Smooth muscle cell (in vitro differentiated cells): ENCODE measurements at regions not wholly inside any gene's neighbourhood (a gene's known extent, or its start where the extent isn't known, plus 50 kb on each side); places are given as distances from the start of the nearest gene placed in this dataset.

Experiments used
- DNase-seq: peaks from one replicate; lab custom pipeline; 2025; ENCODE audit not compliant: unreplicated experiment; lab: John Stamatoyannopoulos, UW
- H2AFZ ChIP-seq: fragments of 200-600 bp; sonication (generic); 2 replicates; pipeline ENCODE4 v1.6.0; 2016; ENCODE audit warnings: antibody characterized with exemption, low read depth, mild to moderate bottlenecking
- H3F3A ChIP-seq: fragments of 200-600 bp; sonication (generic); 2 replicates; pipeline ENCODE4 v1.6.0; 2017; ENCODE audit warnings: antibody characterized with exemption, low read depth
- H3K27ac ChIP-seq: fragments of 200-600 bp; sonication (generic); 2 replicates; pipeline ENCODE4 v1.5.1; 2016; ENCODE audit warnings: low read depth, mild to moderate bottlenecking
- H3K27me3 ChIP-seq: fragments of 200-600 bp; sonication (generic); 2 replicates; pipeline ENCODE4 v1.6.1; 2016; ENCODE audit warnings: low read depth, mild to moderate bottlenecking
- H3K36me3 ChIP-seq: fragments of 200-600 bp; sonication (generic); 2 replicates; pipeline ENCODE4 v1.5.1; 2016; ENCODE audit warnings: low read depth
- H3K4me1 ChIP-seq: fragments of 200-600 bp; sonication (generic); 2 replicates; pipeline ENCODE4 v1.5.1; 2016; ENCODE audit warnings: low read depth
- H3K4me2 ChIP-seq: fragments of 200-600 bp; sonication (generic); 2 replicates; pipeline ENCODE4 v1.6.0; 2016; ENCODE audit warnings: mild to moderate bottlenecking
- H3K4me3 ChIP-seq: fragments of 200-600 bp; sonication (generic); 2 replicates; pipeline ENCODE4 v1.5.1; 2016; ENCODE audit warnings: mild to moderate bottlenecking
- H3K79me2 ChIP-seq: fragments of 200-600 bp; sonication (generic); 2 replicates; pipeline ENCODE4 v1.6.0; 2016; ENCODE audit warnings: low read depth, mild to moderate bottlenecking
- H3K9ac ChIP-seq: fragments of 200-600 bp; sonication (generic); 2 replicates; pipeline ENCODE4 v1.6.0; 2016; ENCODE audit warnings: low read depth
- H3K9me3 ChIP-seq: fragments of 200-600 bp; sonication (generic); replicated peaks from 2 replicates; pipeline ENCODE4 v1.5.1; 2016; ENCODE audit warnings: low read depth
- H4K20me1 ChIP-seq: fragments of 200-600 bp; sonication (generic); 2 replicates; pipeline ENCODE4 v1.6.0; 2016; ENCODE audit warnings: low read depth
- WGBS: methylation state at CpG from one replicate; pipeline ENCODE4 v1.1.7; 2016; ENCODE audit warnings: low lambda C conversion rate; 5-methylcytosine and 5-hydroxymethylcytosine counted together
- TF ChIP-seq, protein P1 (sequence below): fragments of 200-600 bp; sonication (generic); IDR thresholded peaks from 2 replicates; pipeline ENCODE4 v1.5.1; 2017; ENCODE audit warnings: borderline replicate concordance, mild to moderate bottlenecking, antibody characterized with exemption; ENCODE audit not compliant: insufficient read depth, poor library complexity, severe bottlenecking

DNA sequence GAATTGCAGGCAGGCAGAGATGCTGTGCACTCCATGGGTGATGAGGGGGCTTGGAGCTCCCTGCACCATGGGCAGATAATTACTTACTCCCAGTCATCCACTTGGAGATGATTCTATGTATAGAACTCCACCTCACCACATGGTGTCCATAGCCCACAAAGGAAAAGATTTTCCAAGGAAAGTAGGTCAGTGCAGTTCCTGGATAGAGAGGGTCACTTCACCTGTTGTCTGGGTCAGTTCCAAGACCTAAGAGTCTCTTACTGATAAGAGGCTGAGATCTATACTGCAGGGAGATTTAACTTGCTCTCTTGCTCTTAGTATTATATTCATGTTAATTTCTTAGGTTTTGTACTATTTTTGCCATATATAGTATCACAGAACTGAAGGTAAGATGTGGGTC, 113.9 kb upstream of the BRINP1 start:
- Histone ChIP-seq H3K27ac (no peak overlapping the region), H3K4me1 (no peaks in the 10 kb centered on the region), H3K36me3 (no peaks in the 10 kb centered on the region), H3F3A (no peaks in the 10 kb centered on the region), H3K9me3 (no peaks in the 10 kb centered on the region), H3K27me3 (peaks cover 5% of the 10 kb centered on the region), H4K20me1 (no peaks in the 10 kb centered on the region), H3K4me2 (no peak overlapping the region), H2AFZ (no peak overlapping the region), H3K9ac (no peak overlapping the region), H3K4me3 (no peak overlapping the region), H3K79me2 (no peaks in the 10 kb centered on the region)
- no peak for DNase-seq
- TF ChIP-seq, protein P1, sequence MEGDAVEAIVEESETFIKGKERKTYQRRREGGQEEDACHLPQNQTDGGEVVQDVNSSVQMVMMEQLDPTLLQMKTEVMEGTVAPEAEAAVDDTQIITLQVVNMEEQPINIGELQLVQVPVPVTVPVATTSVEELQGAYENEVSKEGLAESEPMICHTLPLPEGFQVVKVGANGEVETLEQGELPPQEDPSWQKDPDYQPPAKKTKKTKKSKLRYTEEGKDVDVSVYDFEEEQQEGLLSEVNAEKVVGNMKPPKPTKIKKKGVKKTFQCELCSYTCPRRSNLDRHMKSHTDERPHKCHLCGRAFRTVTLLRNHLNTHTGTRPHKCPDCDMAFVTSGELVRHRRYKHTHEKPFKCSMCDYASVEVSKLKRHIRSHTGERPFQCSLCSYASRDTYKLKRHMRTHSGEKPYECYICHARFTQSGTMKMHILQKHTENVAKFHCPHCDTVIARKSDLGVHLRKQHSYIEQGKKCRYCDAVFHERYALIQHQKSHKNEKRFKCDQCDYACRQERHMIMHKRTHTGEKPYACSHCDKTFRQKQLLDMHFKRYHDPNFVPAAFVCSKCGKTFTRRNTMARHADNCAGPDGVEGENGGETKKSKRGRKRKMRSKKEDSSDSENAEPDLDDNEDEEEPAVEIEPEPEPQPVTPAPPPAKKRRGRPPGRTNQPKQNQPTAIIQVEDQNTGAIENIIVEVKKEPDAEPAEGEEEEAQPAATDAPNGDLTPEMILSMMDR, result no peak

GRCh38 chr9:119477197-119477596, 108.0 kb upstream of the BRINP1 start:
- no peak overlapping the region for H3K4me2 ChIP-seq
- H3K27ac ChIP-seq, result no peak overlapping the region
- no peaks in the 10 kb centered on the region for H3F3A ChIP-seq
- H3K4me3 ChIP-seq, result no peak overlapping the region
- no peak overlapping the region for H3K9ac ChIP-seq
- H4K20me1 ChIP-seq, result no peaks in the 10 kb centered on the region
- no peaks in the 10 kb centered on the region for H3K9me3 ChIP-seq
- peaks cover 4% of the 10 kb centered on the region for H3K27me3 ChIP-seq
- H3K36me3 ChIP-seq, result no peaks in the 10 kb centered on the region
- TF ChIP-seq, protein P1, result no peak
- DNase-seq, result no peak
- H3K79me2 ChIP-seq, result no peaks in the 10 kb centered on the region
- WGBS, result 79% methylated on average over 7 of the region's 7 CpGs
- no peak overlapping the region for H2AFZ ChIP-seq
- H3K4me1 ChIP-seq, result no peaks in the 10 kb centered on the region

- H3F3A ChIP-seq, result no peaks in the 10 kb centered on the region
- H2AFZ ChIP-seq, result no peak overlapping the region
- no peaks in the 10 kb centered on the region for H3K36me3 ChIP-seq
- no peak overlapping the region for H3K9ac ChIP-seq
- H3K9me3 ChIP-seq, result no peaks in the 10 kb centered on the region
- 70% methylated on average over 3 of the region's 3 CpGs for WGBS
- TF ChIP-seq, protein P1, result no peak
- H3K27ac ChIP-seq, result no peak overlapping the region
- no peak for DNase-seq
- H3K4me3 ChIP-seq, result no peak overlapping the region
- H3K79me2 ChIP-seq, result no peaks in the 10 kb centered on the region
- no peaks in the 10 kb centered on the region for H3K27me3 ChIP-seq
- H4K20me1 ChIP-seq, result no peaks in the 10 kb centered on the region
- H3K4me1 ChIP-seq, result no peaks in the 10 kb centered on the region
- no peak overlapping the region for H3K4me2 ChIP-seq
Measured at GRCh38 chr9:119458068-119458467, 88.8 kb upstream of the BRINP1 start.

GRCh38 chr9:119453980-119454379, 84.7 kb upstream of the BRINP1 start:
- H3K4me3 ChIP-seq, result no peak overlapping the region
- H3K27me3 ChIP-seq, result no peaks in the 10 kb centered on the region
- peak overlapping the region; percentile 17 for H3K4me2 ChIP-seq
- H3K9ac ChIP-seq, result no peak overlapping the region
- no peaks in the 10 kb centered on the region for H3F3A ChIP-seq
- DNase-seq, result no peak
- H3K79me2 ChIP-seq, result no peaks in the 10 kb centered on the region
- no peaks in the 10 kb centered on the region for H4K20me1 ChIP-seq
- WGBS, result 88% methylated on average over 1 of the region's 1 CpG
- no peaks in the 10 kb centered on the region for H3K9me3 ChIP-seq
- H3K36me3 ChIP-seq, result no peaks in the 10 kb centered on the region
- peak overlapping the region; percentile 45 for H3K27ac ChIP-seq
- no peak overlapping the region for H2AFZ ChIP-seq
- TF ChIP-seq, protein P1, result no peak
- no peaks in the 10 kb centered on the region for H3K4me1 ChIP-seq
